Endothelial cell of umbilical vein (primary cell): ENCODE measurements at regions not wholly inside any gene's neighbourhood (a gene's known extent, or its start where the extent isn't known, plus 50 kb on each side); places are given as distances from the start of the nearest gene placed in this dataset.

Experiments
- CTCF ChIP-seq, 2 donors: IDR thresholded peaks; 1 replicate in 1 of 2; 2 replicates in 1 of 2; pipeline ENCODE4 v1.5.1; 2011; ENCODE audit warnings: low read length in 2 of 2, mild to moderate bottlenecking in 2 of 2, moderate library complexity in 2 of 2, control low read depth in 1 of 2, inconsistent platforms in 1 of 2, low read depth in 1 of 2; ENCODE audit not compliant: insufficient read depth in 1 of 2; ENCODE audit errors: extremely low read depth in 1 of 2
- EZH2 ChIP-seq: IDR thresholded peaks from 2 replicates; pipeline ENCODE4 v1.6.1; 2012; ENCODE audit warnings: borderline replicate concordance, low read depth, mild to moderate bottlenecking, moderate library complexity, low read length, inconsistent platforms; ENCODE audit not compliant: severe bottlenecking
- FOS ChIP-seq: IDR thresholded peaks from 2 replicates; pipeline ENCODE4 v1.6.1; 2011; ENCODE audit warnings: mild to moderate bottlenecking, low read length, moderate library complexity, borderline replicate concordance; ENCODE audit not compliant: insufficient read depth
- GATA2 ChIP-seq: IDR thresholded peaks from 2 replicates; pipeline ENCODE4 v1.7.0; 2011; ENCODE audit warnings: low read depth, mild to moderate bottlenecking, moderate library complexity, mixed read lengths, low read length; ENCODE audit not compliant: insufficient read length, insufficient read depth
- MAX ChIP-seq: IDR thresholded peaks from 2 replicates; pipeline ENCODE4 v1.6.1; 2011; ENCODE audit not compliant: insufficient read depth, insufficient read length
- MYC ChIP-seq: IDR thresholded peaks from one replicate; pipeline ENCODE4 v1.6.1; 2011; ENCODE audit warnings: mild to moderate bottlenecking, low read depth, low read length
- POLR2A ChIP-seq: IDR thresholded peaks from 2 replicates; pipeline ENCODE4 v1.6.1; 2012; ENCODE audit warnings: low read depth, mild to moderate bottlenecking, control low read depth, low read length
- POLR2AphosphoS5 ChIP-seq: IDR thresholded peaks from 2 replicates; pipeline ENCODE4 v1.6.1; 2012; ENCODE audit warnings: low read depth, mild to moderate bottlenecking, control low read depth, low read length, moderate library complexity; ENCODE audit not compliant: insufficient read depth

- TF ChIP-seq POLR2AphosphoS5 (no peak), GATA2 (no peak), FOS (no peak), MAX (no peak), CTCF (IDR thresholded peaks at IDR 0.05; ENCODE audit: extremely low read depth in 1 of 2, insufficient read depth in 1 of 2, low read depth in 1 of 2, low read length in 2 of 2) (no peak), POLR2A (no peak), EZH2 (no peak), MYC (no peak)
Observed at GRCh38 chr1:209363112-209363511, 220.4 kb upstream of the CAMK1G start.
